GM12878 (cell line): ENCODE measurements at regions not wholly inside any gene's neighbourhood (a gene's known extent, or its start where the extent isn't known, plus 50 kb on each side); places are given as distances from the start of the nearest gene placed in this dataset.

Experiments used
- ATF2 ChIP-seq: IDR thresholded peaks from 2 replicates; pipeline ENCODE4 v1.6.1; 2012; ENCODE audit warnings: low read length, inconsistent platforms
- CEBPB ChIP-seq, 2 experiments: fragments of 150-350 bp in 1 of 2; IDR thresholded peaks; 2 replicates each; pipeline ENCODE4 v1.6.1; 2012 to 2014; ENCODE audit warnings: low read depth in 2 of 2, low read length in 2 of 2, borderline replicate concordance in 1 of 2, inconsistent platforms in 1 of 2
- CHD1 ChIP-seq: IDR thresholded peaks from 2 replicates; pipeline ENCODE4 v1.6.1; 2012; ENCODE audit warnings: low read depth, low read length, improper control_type of control experiment
- CTCF ChIP-seq, 3 experiments: IDR thresholded peaks in 2 of 3; conservative IDR thresholded peaks in 1 of 3; 2 replicates each; pipeline ENCODE4 v1.5.1; 2011; ENCODE audit warnings: low read depth in 3 of 3, low read length in 3 of 3, mild to moderate bottlenecking in 3 of 3, control low read depth in 2 of 3, moderate library complexity in 2 of 3, inconsistent platforms in 1 of 3, mixed read lengths in 1 of 3; ENCODE audit not compliant: control insufficient read depth in 2 of 3, insufficient read depth in 1 of 3; ENCODE audit errors: extremely low read depth in 1 of 3
- EP300 ChIP-seq, 2 experiments: fragments of 150-350 bp in 1 of 2; IDR thresholded peaks; 2 replicates each; pipeline ENCODE4 v1.6.1; 2011 to 2012; ENCODE audit warnings: low read depth in 2 of 2, low read length in 2 of 2, borderline replicate concordance in 1 of 2, improper control_type of control experiment in 1 of 2, inconsistent platforms in 1 of 2; ENCODE audit not compliant: control insufficient read depth in 1 of 2
- MAX ChIP-seq: IDR thresholded peaks from 2 replicates; pipeline ENCODE4 v1.6.1; 2012; ENCODE audit warnings: low read depth, low read length, improper control_type of control experiment
- POLR2A ChIP-seq: IDR thresholded peaks from 2 replicates; pipeline ENCODE4 v1.6.1; 2011; ENCODE audit warnings: low read depth, mild to moderate bottlenecking, low read length
- POLR2AphosphoS5 ChIP-seq: IDR thresholded peaks from 2 replicates; pipeline ENCODE4 v1.6.1; 2011; ENCODE audit warnings: mild to moderate bottlenecking, low read length, inconsistent platforms
- REST ChIP-seq: IDR thresholded peaks from 2 replicates; pipeline ENCODE4 v1.6.1; 2012; ENCODE audit warnings: mild to moderate bottlenecking, low read depth, low read length
- SMAD1 ChIP-seq: fragments of 450-650 bp; IDR thresholded peaks from 2 replicates; pipeline ENCODE4 v1.6.1; 2018; ENCODE audit warnings: mild to moderate bottlenecking, low read depth; ENCODE audit not compliant: partially characterized antibody
- SMC3 ChIP-seq: IDR thresholded peaks from 2 replicates; pipeline ENCODE4 v1.6.1; 2011; ENCODE audit warnings: low read length, improper control_type of control experiment, borderline replicate concordance
- TARDBP ChIP-seq: IDR thresholded peaks from 2 replicates; pipeline ENCODE4 v1.6.1; 2016; ENCODE audit warnings: borderline replicate concordance
- ZBTB33 ChIP-seq: fragments of 450-650 bp; IDR thresholded peaks from 2 replicates; pipeline ENCODE4 v1.6.1; 2017; ENCODE audit warnings: mild to moderate bottlenecking

- TF ChIP-seq CEBPB (IDR thresholded peaks at IDR 0.05; ENCODE audit: borderline replicate concordance in 1 of 2, low read depth in 2 of 2, low read length in 2 of 2) (no peak), ATF2 (no peak), CTCF (IDR thresholded peaks at IDR 0.05 in 2 of 3, conservative IDR thresholded peaks at IDR 0.05 in 1 of 3; ENCODE audit: control insufficient read depth in 2 of 3, extremely low read depth in 1 of 3, insufficient read depth in 1 of 3, low read depth in 3 of 3, low read length in 3 of 3) (no peak), POLR2AphosphoS5 (no peak), SMAD1 (no peak), ZBTB33 (no peak), SMC3 (no peak), TARDBP (no peak), CHD1 (no peak), MAX (no peak), EP300 (IDR thresholded peaks at IDR 0.05; ENCODE audit: borderline replicate concordance in 1 of 2, control insufficient read depth in 1 of 2, low read depth in 2 of 2, low read length in 2 of 2) (no peak), POLR2A (no peak), REST (no peak)
Observed at GRCh38 chr6:153927867-153928266, 111.2 kb upstream of the OPRM1 start.
